EL (cell line): ENCODE measurements at regions not wholly inside any gene's neighbourhood (a gene's known extent, or its start where the extent isn't known, plus 50 kb on each side); places are given as distances from the start of the nearest gene placed in this dataset.
"Not testable (repeated sequence)": the region's sequence is repeated elsewhere in the genome, so short reads cannot be mapped to it uniquely, and the experiment has no call there.

Source experiments
- DNase-seq: peaks from one replicate; pipeline ENCODE4 v3.0.0-alpha.2; 2016

GRCh38 chr16:18263046-18263445, 73.5 kb downstream of the NPIPA8 start:
- DNase-seq = not testable (repeated sequence)

DNA sequence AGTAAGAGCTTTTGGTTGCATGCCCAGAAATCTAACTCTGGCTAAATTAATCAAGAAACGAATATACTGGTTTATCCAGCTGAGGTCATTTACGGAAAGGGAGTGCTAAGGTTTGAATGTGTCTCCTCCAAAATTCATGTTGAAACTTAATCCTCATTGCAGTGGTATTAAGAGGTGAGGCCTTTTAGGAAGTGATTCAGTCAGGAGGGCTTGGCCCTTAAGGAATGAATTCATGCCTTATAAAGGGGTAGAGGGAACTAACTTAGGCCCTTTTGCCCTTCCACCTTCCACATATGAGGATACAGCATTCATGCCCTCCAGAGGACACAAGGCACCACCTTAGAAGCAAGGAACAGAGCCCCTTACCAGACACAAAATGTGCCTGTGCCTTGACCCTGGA, 74.7 kb downstream of the NPIPA8 start:
- not testable (repeated sequence) for DNase-seq

- DNase-seq = not testable (repeated sequence)
These were observed 76.9 kb downstream of the NPIPA8 start for GRCh38 chr16:18259496-18260176.

- not testable (repeated sequence) for DNase-seq
These were observed 83.6 kb downstream of the NPIPA8 start for GRCh38 chr16:18252943-18253342.

DNA sequence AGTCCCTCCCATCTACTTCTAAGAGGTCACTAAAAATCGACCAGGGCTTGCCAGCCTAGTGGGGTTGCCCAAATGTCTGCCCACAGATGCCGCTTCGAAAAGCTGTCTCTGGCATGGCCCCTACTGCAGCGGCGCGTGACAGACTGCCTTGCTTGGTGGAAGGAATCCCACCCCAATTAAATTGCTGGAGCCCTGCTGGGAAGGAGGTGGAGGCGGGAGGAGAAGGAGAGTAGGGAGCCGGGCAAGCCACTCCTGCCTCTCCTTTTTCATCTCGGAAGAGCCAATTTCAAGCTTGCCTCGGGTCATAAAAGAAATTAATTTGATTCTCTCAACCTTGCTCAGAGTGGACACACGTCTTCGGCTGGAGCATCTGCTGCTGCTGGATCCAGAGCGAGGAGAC, 106.0 kb downstream of the NPIPA8 start:
- DNase-seq = not testable (repeated sequence)

- not testable (repeated sequence) for DNase-seq
These were observed 114.2 kb downstream of the NPIPA8 start for GRCh38 chr16:18222054-18223009.

DNA sequence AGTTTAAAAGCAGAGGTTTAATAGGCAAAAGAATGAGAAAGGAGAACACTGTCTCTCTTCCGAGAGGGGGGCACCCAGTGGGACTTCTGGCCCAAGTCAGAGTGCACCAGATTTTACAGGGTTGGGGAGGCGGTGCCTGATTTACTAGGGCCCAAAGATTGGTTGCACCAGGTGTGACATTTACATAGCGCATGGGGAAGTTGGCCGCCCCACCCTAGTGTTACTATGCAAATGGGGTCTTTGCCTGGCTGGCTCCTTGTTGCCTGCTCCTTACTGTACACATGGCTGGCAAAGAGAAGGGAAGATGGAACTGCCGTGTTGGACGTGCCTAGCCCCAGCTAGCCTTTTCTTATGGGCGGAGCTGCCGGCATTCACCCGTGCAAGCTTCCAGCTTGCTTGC, 118.8 kb downstream of the NPIPA8 start:
- not testable (repeated sequence) for DNase-seq

GRCh38 chr16:18216814-18217213, 119.7 kb downstream of the NPIPA8 start:
- not testable (repeated sequence) for DNase-seq

- not testable (repeated sequence) for DNase-seq
These were observed 122.7 kb downstream of the NPIPA8 start for GRCh38 chr16:18213810-18214209.

- not testable (repeated sequence) for DNase-seq
These were observed 125.0 kb downstream of the NPIPA8 start for GRCh38 chr16:18211505-18211904.

- not testable (repeated sequence) for DNase-seq
These were observed 131.8 kb downstream of the NPIPA8 start for GRCh38 chr16:18204786-18205185.

DNA sequence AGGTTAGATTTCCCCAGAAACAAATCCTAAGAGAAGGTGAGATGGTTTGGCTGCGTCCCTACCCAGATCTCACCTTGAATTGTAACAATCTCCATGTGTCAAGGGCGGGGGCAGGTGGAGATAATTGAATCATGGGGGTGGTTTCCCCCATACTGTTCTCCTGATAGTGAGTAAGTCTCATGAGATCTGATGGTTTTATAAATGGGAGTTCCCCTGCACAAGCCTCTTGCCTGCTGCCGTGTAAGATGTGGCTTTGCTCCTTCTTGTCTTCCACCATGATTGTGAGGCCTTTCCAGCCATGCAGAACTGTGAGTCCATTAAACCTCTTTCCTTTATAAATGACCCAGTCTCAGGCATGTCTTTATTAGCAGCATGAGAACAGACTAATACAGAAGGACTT, 132.2 kb downstream of the NPIPA8 start:
- not testable (repeated sequence) for DNase-seq

DNA sequence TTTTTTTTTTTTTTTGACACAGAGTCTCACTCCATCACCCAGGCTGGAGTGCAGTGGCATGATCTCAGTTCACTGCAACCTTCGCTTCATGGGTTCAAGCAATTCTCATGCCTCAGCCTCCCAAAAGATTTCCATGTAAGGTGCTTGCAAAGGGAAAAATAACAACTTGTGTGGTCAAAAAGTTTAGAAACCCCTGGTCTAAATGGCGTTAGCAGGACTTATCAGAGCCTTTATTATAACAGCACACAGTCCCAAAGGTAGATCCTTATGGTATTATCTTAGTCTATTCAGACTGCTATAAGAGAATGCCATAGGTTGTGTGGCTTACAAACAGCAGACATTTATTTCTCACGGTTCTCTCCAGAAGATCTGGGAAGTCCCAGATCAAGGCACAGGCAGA, 135.0 kb downstream of the NPIPA8 start:
- not testable (repeated sequence) for DNase-seq

DNA sequence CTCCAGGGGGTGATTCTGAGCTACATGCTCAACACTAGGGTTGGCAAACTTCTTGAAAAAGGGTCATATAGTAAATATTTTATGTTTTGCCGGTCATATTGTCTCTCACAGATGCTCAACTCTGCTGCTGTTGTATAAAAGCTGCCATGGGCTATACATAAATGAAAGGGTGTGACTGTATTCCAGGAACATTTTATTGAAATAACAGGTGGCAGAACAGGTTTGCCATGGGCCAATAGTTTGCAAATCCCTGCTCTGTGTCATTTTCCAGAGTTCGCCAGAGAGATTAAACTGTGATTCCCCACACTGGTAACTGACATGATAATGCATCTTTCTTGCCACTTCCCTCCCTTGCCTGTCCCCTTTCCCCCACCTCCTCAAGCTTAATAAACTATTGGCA, 144.1 kb downstream of the NPIPA8 start:
- DNase-seq = not testable (repeated sequence)

DNA sequence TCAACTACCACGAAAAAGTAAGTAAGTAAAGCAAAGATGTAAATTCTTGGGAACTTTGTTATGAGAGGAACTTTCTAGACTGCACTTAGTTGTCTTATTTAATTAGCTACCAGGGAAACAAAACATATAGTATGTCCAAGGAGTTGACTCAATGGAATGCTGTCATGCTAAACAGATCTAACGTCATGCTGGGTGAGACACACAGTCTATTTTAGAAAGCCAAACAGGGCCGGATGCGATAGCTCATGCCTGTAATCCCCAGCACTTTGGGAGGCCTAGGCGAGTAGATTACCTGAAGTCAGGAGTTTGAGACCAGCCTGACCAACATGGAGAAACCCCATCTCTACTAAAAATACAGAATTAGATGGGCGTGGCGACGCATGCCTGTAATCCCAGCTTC, 146.4 kb downstream of the NPIPA8 start:
- not testable (repeated sequence) for DNase-seq

GRCh38 chr16:18184755-18185154, 151.8 kb downstream of the NPIPA8 start:
- not testable (repeated sequence) for DNase-seq

- DNase-seq = not testable (repeated sequence)
These were observed 155.5 kb downstream of the NPIPA8 start for GRCh38 chr16:18181028-18181427.

- not testable (repeated sequence) for DNase-seq
These were observed 162.5 kb downstream of the NPIPA8 start for GRCh38 chr16:18173945-18174497.

GRCh38 chr16:18162293-18162692, 174.2 kb downstream of the NPIPA8 start:
- DNase-seq = not testable (repeated sequence)

DNA sequence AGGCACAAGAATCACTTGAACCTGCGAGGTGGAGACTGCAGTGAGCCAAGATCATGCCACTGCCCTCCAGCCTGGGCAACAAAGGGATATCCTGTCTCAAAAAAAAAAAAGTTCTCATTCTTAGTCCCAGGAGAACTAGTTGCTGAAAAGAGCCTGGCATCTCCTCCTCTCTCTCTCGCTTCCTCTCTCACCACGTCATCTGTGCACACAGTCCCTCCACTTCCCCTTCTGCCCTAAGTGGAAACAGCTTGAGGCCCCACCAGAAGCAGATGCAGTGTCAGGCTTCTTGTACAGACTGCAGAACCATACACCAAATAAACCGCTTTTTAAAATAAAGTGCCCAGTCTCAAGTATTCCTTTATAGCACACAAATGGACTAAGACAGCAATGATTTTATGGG, 175.3 kb downstream of the NPIPA8 start:
- not testable (repeated sequence) for DNase-seq

GRCh38 chr16:18159185-18159584, 177.4 kb downstream of the NPIPA8 start:
- DNase-seq = not testable (repeated sequence)

DNA sequence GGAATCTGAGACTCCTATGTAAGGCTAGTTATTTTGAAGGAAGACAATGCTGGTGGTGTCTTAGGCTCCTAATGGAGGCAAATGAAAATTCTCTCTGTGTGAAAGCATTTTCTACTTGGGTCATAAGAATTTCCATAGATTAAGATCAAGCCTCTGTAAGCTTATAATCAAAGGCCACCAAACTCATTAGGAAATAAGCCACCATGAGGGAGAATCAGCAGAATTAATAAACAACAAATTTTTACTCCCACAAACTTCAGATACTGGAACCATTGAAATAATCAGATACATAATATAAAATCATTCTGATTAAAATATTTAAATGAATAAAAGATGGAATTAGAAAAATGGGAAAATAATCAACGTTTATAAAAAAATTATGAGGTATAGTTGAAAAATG, 178.7 kb downstream of the NPIPA8 start:
- not testable (repeated sequence) for DNase-seq

- not testable (repeated sequence) for DNase-seq
These were observed 183.7 kb downstream of the NPIPA8 start for GRCh38 chr16:18152832-18153231.
